ENCODE measurements at regions not wholly inside any gene's neighbourhood (a gene's known extent, or its start where the extent isn't known, plus 50 kb on each side); places are given as distances from the start of the nearest gene placed in this dataset.

- TF ChIP-seq CTCF (IDR thresholded peaks at IDR 0.05) (no peak), POLR2A (IDR thresholded peaks at IDR 0.05) (no peak)
These were observed 484.2 kb downstream of the ANKRD7 start for GRCh38 chr7:118708741-118709140.
